ENCODE measurements at regions not wholly inside any gene's neighbourhood (a gene's known extent, or its start where the extent isn't known, plus 50 kb on each side); places are given as distances from the start of the nearest gene placed in this dataset.
"Not testable (repeated sequence)": the region's sequence is repeated elsewhere in the genome, so short reads cannot be mapped to it uniquely, and the experiment has no call there.

GRCh38 chr10:117790621-117791020 is 248.1 kb downstream of the EMX2 start:
- DNase-seq (ENCODE audit: low read depth) = no peak

- DNase-seq (ENCODE audit: low read depth) = no peak
These were observed 249.7 kb downstream of the EMX2 start for GRCh38 chr10:117792214-117792613.

GRCh38 chr10:117796130-117796745 is 250.5 kb downstream of the RAB11FIP2 start:
- no peak for DNase-seq (ENCODE audit: low read depth)

- DNase-seq (ENCODE audit: low read depth) = no peak
These were observed 249.4 kb downstream of the RAB11FIP2 start for GRCh38 chr10:117797296-117797695.

- no peak for DNase-seq (ENCODE audit: low read depth)
These were observed 245.1 kb downstream of the RAB11FIP2 start for GRCh38 chr10:117801691-117802090.

- DNase-seq (ENCODE audit: low read depth) = no peak
These were observed 242.2 kb downstream of the RAB11FIP2 start for GRCh38 chr10:117804470-117805011.

GRCh38 chr10:117805139-117805538 is 241.6 kb downstream of the RAB11FIP2 start:
- no peak for DNase-seq (ENCODE audit: low read depth)

- DNase-seq (ENCODE audit: low read depth) = no peak
These were observed 239.3 kb downstream of the RAB11FIP2 start for GRCh38 chr10:117807441-117807840.

GRCh38 chr10:117815816-117816215 is 230.9 kb downstream of the RAB11FIP2 start:
- DNase-seq (ENCODE audit: low read depth) = not testable (repeated sequence)

- no peak for DNase-seq (ENCODE audit: low read depth)
These were observed 229.6 kb downstream of the RAB11FIP2 start for GRCh38 chr10:117817116-117817515.

GRCh38 chr10:117818721-117819120 is 228.0 kb downstream of the RAB11FIP2 start:
- DNase-seq (ENCODE audit: low read depth) = no peak

- no peak for DNase-seq (ENCODE audit: low read depth)
These were observed 227.4 kb downstream of the RAB11FIP2 start for GRCh38 chr10:117819304-117819703.

- no peak for DNase-seq (ENCODE audit: low read depth)
These were observed 222.8 kb downstream of the RAB11FIP2 start for GRCh38 chr10:117823980-117824379.

- no peak for DNase-seq (ENCODE audit: low read depth)
These were observed 216.5 kb downstream of the RAB11FIP2 start for GRCh38 chr10:117830205-117830604.

- DNase-seq (ENCODE audit: low read depth) = no peak
These were observed 215.9 kb downstream of the RAB11FIP2 start for GRCh38 chr10:117830787-117831212.

GRCh38 chr10:117838500-117839498 is 207.9 kb downstream of the RAB11FIP2 start:
- not testable (repeated sequence) for DNase-seq (ENCODE audit: low read depth)

GRCh38 chr10:117856426-117856825 is 190.3 kb downstream of the RAB11FIP2 start:
- DNase-seq (ENCODE audit: low read depth) = not testable (repeated sequence)

GRCh38 chr10:117860135-117860534 is 186.6 kb downstream of the RAB11FIP2 start:
- no peak for DNase-seq (ENCODE audit: low read depth)

GRCh38 chr10:117860823-117861222 is 185.9 kb downstream of the RAB11FIP2 start:
- no peak for DNase-seq (ENCODE audit: low read depth)

GRCh38 chr10:117861329-117861728 is 185.4 kb downstream of the RAB11FIP2 start:
- DNase-seq (ENCODE audit: low read depth) = no peak

- no peak for DNase-seq (ENCODE audit: low read depth)
These were observed 183.0 kb downstream of the RAB11FIP2 start for GRCh38 chr10:117863771-117864170.

- DNase-seq (ENCODE audit: low read depth) = no peak
These were observed 180.8 kb downstream of the RAB11FIP2 start for GRCh38 chr10:117865945-117866344.

- DNase-seq (ENCODE audit: low read depth) = no peak
These were observed 178.6 kb downstream of the RAB11FIP2 start for GRCh38 chr10:117868151-117868550.

Measured in activated T-cell treated with anti-CD3 and anti-CD28 coated beads for 48 hours (primary cell).